GM23338 (cell line): ENCODE measurements at regions not wholly inside any gene's neighbourhood (a gene's known extent, or its start where the extent isn't known, plus 50 kb on each side); places are given as distances from the start of the nearest gene placed in this dataset.

ENCODE experiments used
- ATAC-seq: fragments of 200-7000 bp; cut with Tn5 transposase; 3 replicates; pipeline ENCODE4 v1.9.1; 2020
- DNase-seq: peaks from one replicate; pipeline ENCODE4 v3.0.0-alpha.2; 2015; ENCODE audit warnings: low spot score
- H2AFZ ChIP-seq: fragments of 200-600 bp; sonication (generic); 2 replicates; pipeline ENCODE4 v1.8.0; 2016; ENCODE audit warnings: antibody characterized with exemption, mild to moderate bottlenecking, moderate library complexity
- H3F3A ChIP-seq: fragments of 200-600 bp; sonication (generic); replicated peaks from 2 replicates; pipeline ENCODE4 v1.8.0; 2017; ENCODE audit warnings: antibody characterized with exemption, mixed run types, low read depth
- H3K27ac ChIP-seq: fragments of 200-600 bp; sonication (generic); 2 replicates; pipeline ENCODE4 v1.6.1; 2016; ENCODE audit warnings: low read depth
- H3K27me3 ChIP-seq: fragments of 200-600 bp; sonication (generic); 2 replicates; pipeline ENCODE4 v1.8.0; 2016; ENCODE audit warnings: mild to moderate bottlenecking, mixed run types, moderate library complexity; ENCODE audit not compliant: insufficient read depth
- H3K36me3 ChIP-seq: fragments of 200-600 bp; sonication (generic); 2 replicates; pipeline ENCODE4 v1.8.0; 2016; ENCODE audit warnings: mild to moderate bottlenecking; ENCODE audit not compliant: insufficient read depth
- H3K4me1 ChIP-seq: fragments of 200-600 bp; sonication (generic); 2 replicates; pipeline ENCODE4 v1.8.0; 2016; ENCODE audit warnings: mild to moderate bottlenecking, moderate library complexity; ENCODE audit not compliant: insufficient read depth
- H3K4me2 ChIP-seq: fragments of 200-600 bp; sonication (generic); 2 replicates; pipeline ENCODE4 v1.7.1; 2017; ENCODE audit warnings: mixed run types
- H3K4me3 ChIP-seq: fragments of 200-600 bp; sonication (generic); 2 replicates; pipeline ENCODE4 v1.6.1; 2016; ENCODE audit warnings: mixed run types
- H3K79me2 ChIP-seq: fragments of 200-600 bp; sonication (generic); replicated peaks from 2 replicates; pipeline ENCODE4 v1.8.0; 2017; ENCODE audit warnings: mild to moderate bottlenecking; ENCODE audit not compliant: insufficient read depth
- H3K9me2 ChIP-seq: fragments of 200-600 bp; sonication (generic); 2 replicates; pipeline ENCODE4 v1.8.0; 2017; ENCODE audit not compliant: insufficient read depth
- H4K20me1 ChIP-seq: fragments of 200-600 bp; sonication (generic); replicated peaks from 2 replicates; pipeline ENCODE4 v1.8.0; 2017; ENCODE audit warnings: mild to moderate bottlenecking; ENCODE audit not compliant: insufficient read depth
- H3K27ac Mint-ChIP-seq: 2 replicates; pipeline ENCODE4 v1.8.0; 2020; ENCODE audit warnings: inconsistent platforms, mild to moderate bottlenecking, moderate library complexity, mixed read lengths
- H3K27me3 Mint-ChIP-seq: 3 replicates; pipeline ENCODE4 v1.8.0; 2022; ENCODE audit warnings: low read depth, mild to moderate bottlenecking, moderate library complexity, mixed read lengths, inconsistent platforms; ENCODE audit not compliant: insufficient read depth, poor library complexity
- H3K36me3 Mint-ChIP-seq: 3 replicates; pipeline ENCODE4 v1.8.0; 2021; ENCODE audit warnings: low read depth, mild to moderate bottlenecking, inconsistent platforms, moderate library complexity, mixed read lengths
- H3K4me1 Mint-ChIP-seq: 3 replicates; pipeline ENCODE4 v1.8.0; 2020; ENCODE audit warnings: mild to moderate bottlenecking, inconsistent platforms, mixed read lengths
- H3K4me3 Mint-ChIP-seq: 3 replicates; pipeline ENCODE4 v1.8.0; 2021; ENCODE audit warnings: moderate library complexity, mild to moderate bottlenecking, inconsistent platforms, mixed read lengths
- H3K9me3 Mint-ChIP-seq: 3 replicates; pipeline ENCODE4 v1.8.0; 2020; ENCODE audit warnings: moderate library complexity, mild to moderate bottlenecking, inconsistent platforms, mixed read lengths
- EZH2 ChIP-seq: fragments of 200-600 bp; sonication (generic); IDR thresholded peaks from one replicate; pipeline ENCODE4 v1.8.0; 2017; ENCODE audit warnings: antibody characterized with exemption, mild to moderate bottlenecking, low read depth; ENCODE audit not compliant: unreplicated experiment
- EZH2phosphoT487 ChIP-seq: fragments of 200-600 bp; sonication (generic); IDR thresholded peaks from one replicate; pipeline ENCODE4 v1.8.1; 2018; ENCODE audit warnings: antibody characterized with exemption; ENCODE audit not compliant: unreplicated experiment
- JUNB ChIP-seq: IDR thresholded peaks from one replicate; pipeline ENCODE4 v1.6.1; 2016; ENCODE audit warnings: antibody characterized with exemption; ENCODE audit not compliant: unreplicated experiment
- NANOG ChIP-seq: IDR thresholded peaks from 2 replicates; pipeline ENCODE4 v1.6.1; 2016; ENCODE audit warnings: antibody characterized with exemption, borderline replicate concordance
- ZNF331 ChIP-seq: fragments of 250-450 bp; sonication (Bioruptor Pico); IDR thresholded peaks from 2 replicates; pipeline ENCODE4 v1.5.0; 2020; ENCODE audit warnings: low read depth, mild to moderate bottlenecking, moderate library complexity
- TF ChIP-seq, protein P1 (sequence below), 2 experiments: fragments of 200-600 bp in 1 of 2; sonication (generic) in 1 of 2; conservative IDR thresholded peaks; 2 replicates each; pipeline versions ENCODE4 v1.5.1 to v1.6.1; 2016 to 2017; ENCODE audit warnings: antibody characterized with exemption in 2 of 2, low read depth in 2 of 2, mild to moderate bottlenecking in 2 of 2, moderate library complexity in 1 of 2
- TF ChIP-seq, protein P2 (sequence below): fragments of 250-450 bp; sonication (Bioruptor Pico); IDR thresholded peaks from 2 replicates; pipeline ENCODE4 v1.5.0; 2020; ENCODE audit warnings: mild to moderate bottlenecking, moderate library complexity
- TF ChIP-seq, protein P3 (sequence below): IDR thresholded peaks from 2 replicates; pipeline ENCODE4 v1.6.1; 2016; ENCODE audit warnings: antibody characterized with exemption

DNA sequence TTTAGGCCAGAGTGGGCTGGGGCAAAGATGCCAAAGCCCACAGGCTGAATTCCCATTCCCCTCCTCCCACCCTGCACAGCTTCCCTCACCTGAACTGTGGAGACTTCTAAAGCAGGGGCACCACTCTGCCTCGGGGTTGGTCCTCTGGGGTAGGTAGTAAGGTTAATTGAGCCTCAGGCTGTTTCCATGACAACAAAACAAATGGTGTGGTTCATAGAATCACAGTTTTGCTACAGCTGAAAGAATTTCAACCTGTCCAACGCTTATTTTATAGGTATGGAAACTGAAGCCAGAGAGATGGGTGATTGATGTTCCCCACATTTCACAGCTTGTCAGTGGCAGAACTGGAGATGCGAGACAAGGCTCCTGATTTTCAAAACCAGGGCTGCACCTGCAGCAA lies 109.5 kb downstream of the SNX19 start:
- Histone ChIP-seq H2AFZ (peak overlapping the region; percentile 45; the same call in 1 of the 2 replicates), H3K4me3 (no peak overlapping the region), H3F3A (no peaks in the 10 kb centered on the region), H4K20me1 (no peaks in the 10 kb centered on the region), H3K4me1 (peaks cover 17% of the 10 kb centered on the region), H3K27ac (no peak overlapping the region), H3K4me2 (peak overlapping the region; percentile 40; the same call in 1 of the 2 replicates), H3K9me2 (peaks cover 10% of the 10 kb centered on the region), H3K79me2 (no peaks in the 10 kb centered on the region), H3K36me3 (no peaks in the 10 kb centered on the region), H3K27me3 (no peaks in the 10 kb centered on the region)
- Mint-ChIP-seq H3K36me3 (no peaks in the 10 kb centered on the region), H3K27ac (no peak overlapping the region), H3K9me3 (no peaks in the 10 kb centered on the region), H3K4me3 (no peak overlapping the region), H3K27me3 (peaks cover 2% of the 10 kb centered on the region), H3K4me1 (peaks cover 32% of the 10 kb centered on the region)
- DNase-seq (peak; percentile 49), ATAC-seq (peak; percentile 35; the same call in 2 of the 3 replicates)
- TF ChIP-seq, protein P1, sequence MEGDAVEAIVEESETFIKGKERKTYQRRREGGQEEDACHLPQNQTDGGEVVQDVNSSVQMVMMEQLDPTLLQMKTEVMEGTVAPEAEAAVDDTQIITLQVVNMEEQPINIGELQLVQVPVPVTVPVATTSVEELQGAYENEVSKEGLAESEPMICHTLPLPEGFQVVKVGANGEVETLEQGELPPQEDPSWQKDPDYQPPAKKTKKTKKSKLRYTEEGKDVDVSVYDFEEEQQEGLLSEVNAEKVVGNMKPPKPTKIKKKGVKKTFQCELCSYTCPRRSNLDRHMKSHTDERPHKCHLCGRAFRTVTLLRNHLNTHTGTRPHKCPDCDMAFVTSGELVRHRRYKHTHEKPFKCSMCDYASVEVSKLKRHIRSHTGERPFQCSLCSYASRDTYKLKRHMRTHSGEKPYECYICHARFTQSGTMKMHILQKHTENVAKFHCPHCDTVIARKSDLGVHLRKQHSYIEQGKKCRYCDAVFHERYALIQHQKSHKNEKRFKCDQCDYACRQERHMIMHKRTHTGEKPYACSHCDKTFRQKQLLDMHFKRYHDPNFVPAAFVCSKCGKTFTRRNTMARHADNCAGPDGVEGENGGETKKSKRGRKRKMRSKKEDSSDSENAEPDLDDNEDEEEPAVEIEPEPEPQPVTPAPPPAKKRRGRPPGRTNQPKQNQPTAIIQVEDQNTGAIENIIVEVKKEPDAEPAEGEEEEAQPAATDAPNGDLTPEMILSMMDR (conservative IDR thresholded peaks at IDR 0.05; ENCODE audit: low read depth in 2 of 2) = no peak
- TF ChIP-seq JUNB (no peak), EZH2 (no peak), ZNF331 (CRISPR knock-in tag) (no peak), NANOG (no peak), EZH2phosphoT487 (no peak)
- TF ChIP-seq, protein P2, sequence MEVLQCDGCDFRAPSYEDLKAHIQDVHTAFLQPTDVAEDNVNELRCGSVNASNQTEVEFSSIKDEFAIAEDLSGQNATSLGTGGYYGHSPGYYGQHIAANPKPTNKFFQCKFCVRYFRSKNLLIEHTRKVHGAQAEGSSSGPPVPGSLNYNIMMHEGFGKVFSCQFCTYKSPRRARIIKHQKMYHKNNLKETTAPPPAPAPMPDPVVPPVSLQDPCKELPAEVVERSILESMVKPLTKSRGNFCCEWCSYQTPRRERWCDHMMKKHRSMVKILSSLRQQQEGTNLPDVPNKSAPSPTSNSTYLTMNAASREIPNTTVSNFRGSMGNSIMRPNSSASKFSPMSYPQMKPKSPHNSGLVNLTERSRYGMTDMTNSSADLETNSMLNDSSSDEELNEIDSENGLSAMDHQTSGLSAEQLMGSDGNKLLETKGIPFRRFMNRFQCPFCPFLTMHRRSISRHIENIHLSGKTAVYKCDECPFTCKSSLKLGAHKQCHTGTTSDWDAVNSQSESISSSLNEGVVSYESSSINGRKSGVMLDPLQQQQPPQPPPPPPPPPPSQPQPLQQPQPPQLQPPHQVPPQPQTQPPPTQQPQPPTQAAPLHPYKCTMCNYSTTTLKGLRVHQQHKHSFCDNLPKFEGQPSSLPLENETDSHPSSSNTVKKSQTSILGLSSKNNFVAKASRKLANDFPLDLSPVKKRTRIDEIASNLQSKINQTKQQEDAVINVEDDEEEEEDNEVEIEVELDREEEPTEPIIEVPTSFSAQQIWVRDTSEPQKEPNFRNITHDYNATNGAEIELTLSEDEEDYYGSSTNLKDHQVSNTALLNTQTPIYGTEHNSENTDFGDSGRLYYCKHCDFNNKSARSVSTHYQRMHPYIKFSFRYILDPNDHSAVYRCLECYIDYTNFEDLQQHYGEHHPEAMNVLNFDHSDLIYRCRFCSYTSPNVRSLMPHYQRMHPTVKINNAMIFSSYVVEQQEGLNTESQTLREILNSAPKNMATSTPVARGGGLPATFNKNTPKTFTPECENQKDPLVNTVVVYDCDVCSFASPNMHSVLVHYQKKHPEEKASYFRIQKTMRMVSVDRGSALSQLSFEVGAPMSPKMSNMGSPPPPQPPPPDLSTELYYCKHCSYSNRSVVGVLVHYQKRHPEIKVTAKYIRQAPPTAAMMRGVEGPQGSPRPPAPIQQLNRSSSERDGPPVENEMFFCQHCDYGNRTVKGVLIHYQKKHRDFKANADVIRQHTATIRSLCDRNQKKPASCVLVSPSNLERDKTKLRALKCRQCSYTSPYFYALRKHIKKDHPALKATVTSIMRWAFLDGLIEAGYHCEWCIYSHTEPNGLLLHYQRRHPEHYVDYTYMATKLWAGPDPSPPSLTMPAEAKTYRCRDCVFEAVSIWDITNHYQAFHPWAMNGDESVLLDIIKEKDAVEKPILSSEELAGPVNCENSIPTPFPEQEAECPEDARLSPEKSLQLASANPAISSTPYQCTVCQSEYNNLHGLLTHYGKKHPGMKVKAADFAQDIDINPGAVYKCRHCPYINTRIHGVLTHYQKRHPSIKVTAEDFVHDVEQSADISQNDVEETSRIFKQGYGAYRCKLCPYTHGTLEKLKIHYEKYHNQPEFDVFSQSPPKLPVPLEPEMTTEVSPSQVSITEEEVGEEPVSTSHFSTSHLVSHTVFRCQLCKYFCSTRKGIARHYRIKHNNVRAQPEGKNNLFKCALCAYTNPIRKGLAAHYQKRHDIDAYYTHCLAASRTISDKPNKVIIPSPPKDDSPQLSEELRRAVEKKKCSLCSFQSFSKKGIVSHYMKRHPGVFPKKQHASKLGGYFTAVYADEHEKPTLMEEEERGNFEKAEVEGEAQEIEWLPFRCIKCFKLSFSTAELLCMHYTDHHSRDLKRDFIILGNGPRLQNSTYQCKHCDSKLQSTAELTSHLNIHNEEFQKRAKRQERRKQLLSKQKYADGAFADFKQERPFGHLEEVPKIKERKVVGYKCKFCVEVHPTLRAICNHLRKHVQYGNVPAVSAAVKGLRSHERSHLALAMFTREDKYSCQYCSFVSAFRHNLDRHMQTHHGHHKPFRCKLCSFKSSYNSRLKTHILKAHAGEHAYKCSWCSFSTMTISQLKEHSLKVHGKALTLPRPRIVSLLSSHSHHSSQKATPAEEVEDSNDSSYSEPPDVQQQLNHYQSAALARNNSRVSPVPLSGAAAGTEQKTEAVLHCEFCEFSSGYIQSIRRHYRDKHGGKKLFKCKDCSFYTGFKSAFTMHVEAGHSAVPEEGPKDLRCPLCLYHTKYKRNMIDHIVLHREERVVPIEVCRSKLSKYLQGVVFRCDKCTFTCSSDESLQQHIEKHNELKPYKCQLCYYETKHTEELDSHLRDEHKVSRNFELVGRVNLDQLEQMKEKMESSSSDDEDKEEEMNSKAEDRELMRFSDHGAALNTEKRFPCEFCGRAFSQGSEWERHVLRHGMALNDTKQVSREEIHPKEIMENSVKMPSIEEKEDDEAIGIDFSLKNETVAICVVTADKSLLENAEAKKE (CRISPR knock-in tag) = no peak
- TF ChIP-seq, protein P3, sequence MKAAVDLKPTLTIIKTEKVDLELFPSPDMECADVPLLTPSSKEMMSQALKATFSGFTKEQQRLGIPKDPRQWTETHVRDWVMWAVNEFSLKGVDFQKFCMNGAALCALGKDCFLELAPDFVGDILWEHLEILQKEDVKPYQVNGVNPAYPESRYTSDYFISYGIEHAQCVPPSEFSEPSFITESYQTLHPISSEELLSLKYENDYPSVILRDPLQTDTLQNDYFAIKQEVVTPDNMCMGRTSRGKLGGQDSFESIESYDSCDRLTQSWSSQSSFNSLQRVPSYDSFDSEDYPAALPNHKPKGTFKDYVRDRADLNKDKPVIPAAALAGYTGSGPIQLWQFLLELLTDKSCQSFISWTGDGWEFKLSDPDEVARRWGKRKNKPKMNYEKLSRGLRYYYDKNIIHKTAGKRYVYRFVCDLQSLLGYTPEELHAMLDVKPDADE = no peak
